ENCODE measurements at regions not wholly inside any gene's neighbourhood (a gene's known extent, or its start where the extent isn't known, plus 50 kb on each side); places are given as distances from the start of the nearest gene placed in this dataset.

- TF ChIP-seq, protein P1, sequence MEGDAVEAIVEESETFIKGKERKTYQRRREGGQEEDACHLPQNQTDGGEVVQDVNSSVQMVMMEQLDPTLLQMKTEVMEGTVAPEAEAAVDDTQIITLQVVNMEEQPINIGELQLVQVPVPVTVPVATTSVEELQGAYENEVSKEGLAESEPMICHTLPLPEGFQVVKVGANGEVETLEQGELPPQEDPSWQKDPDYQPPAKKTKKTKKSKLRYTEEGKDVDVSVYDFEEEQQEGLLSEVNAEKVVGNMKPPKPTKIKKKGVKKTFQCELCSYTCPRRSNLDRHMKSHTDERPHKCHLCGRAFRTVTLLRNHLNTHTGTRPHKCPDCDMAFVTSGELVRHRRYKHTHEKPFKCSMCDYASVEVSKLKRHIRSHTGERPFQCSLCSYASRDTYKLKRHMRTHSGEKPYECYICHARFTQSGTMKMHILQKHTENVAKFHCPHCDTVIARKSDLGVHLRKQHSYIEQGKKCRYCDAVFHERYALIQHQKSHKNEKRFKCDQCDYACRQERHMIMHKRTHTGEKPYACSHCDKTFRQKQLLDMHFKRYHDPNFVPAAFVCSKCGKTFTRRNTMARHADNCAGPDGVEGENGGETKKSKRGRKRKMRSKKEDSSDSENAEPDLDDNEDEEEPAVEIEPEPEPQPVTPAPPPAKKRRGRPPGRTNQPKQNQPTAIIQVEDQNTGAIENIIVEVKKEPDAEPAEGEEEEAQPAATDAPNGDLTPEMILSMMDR (IDR thresholded peaks at IDR 0.05): no peak
- TF ChIP-seq POLR2A (IDR thresholded peaks at IDR 0.05): no peak
Measured at GRCh38 chrX:4528247-4528646, 814.8 kb upstream of the PRKX start.
